T-cell (primary cell): ENCODE measurements at regions not wholly inside any gene's neighbourhood (a gene's known extent, or its start where the extent isn't known, plus 50 kb on each side); places are given as distances from the start of the nearest gene placed in this dataset.
"Not testable (repeated sequence)": the region's sequence is repeated elsewhere in the genome, so short reads cannot be mapped to it uniquely, and the experiment has no call there.

Source experiments
- ATAC-seq, 4 experiments: fragments of 200-7000 bp in 3 of 4; fragments of 150-1000 bp in 1 of 4; cut with Tn5 transposase; replicated peaks in 1 of 4; 1 replicate in 3 of 4; 2 replicates in 1 of 4; pipeline ENCODE4 v1.10.0; 2021; ENCODE audit warnings: moderate library complexity in 3 of 4, mild to moderate bottlenecking in 2 of 4, moderate number of reproducible peaks in 1 of 4
- CTCF ChIA-PET, 2 donors: fragments of 300-600 bp; sonication (Branson Sonifier 250); formaldehyde crosslinking; loops; one replicate each; lab custom pipeline; 2022; ENCODE audit warnings: antibody characterized with exemption in 2 of 2; lab: Charles Lee
- POLR2A ChIA-PET, 2 donors: fragments of 300-600 bp; sonication (Branson Sonifier 250); formaldehyde crosslinking; loops; one replicate each; lab custom pipeline; 2022; ENCODE audit warnings: antibody characterized with exemption in 2 of 2; lab: Charles Lee
- DNase-seq, 35 experiments: peaks; one replicate each; pipeline versions ENCODE4 v3.0.0 to v3.0.0-alpha.2; 2013 to 2023
- H3K27ac ChIP-seq: one replicate; pipeline ENCODE4 v1.5.1; 2013; ENCODE audit warnings: low read length
- H3K27me3 ChIP-seq, 2 experiments: replicated peaks in 1 of 2; 1 replicate in 1 of 2; 2 replicates in 1 of 2; pipeline versions ENCODE4 v1.6.1 to v1.7.0; 2013; ENCODE audit warnings: low read length in 1 of 2, mixed read lengths in 1 of 2; ENCODE audit not compliant: control insufficient read depth in 2 of 2, insufficient read depth in 2 of 2; ENCODE audit errors: extremely low read depth in 1 of 2
- H3K36me3 ChIP-seq, 2 donors: 1 replicate in 1 of 2; 2 replicates in 1 of 2; pipeline versions ENCODE4 v1.6.1 to v1.7.0; 2013; ENCODE audit warnings: low read length in 1 of 2; ENCODE audit not compliant: control insufficient read depth in 2 of 2, insufficient read depth in 1 of 2; ENCODE audit errors: extremely low read depth in 1 of 2
- H3K4me1 ChIP-seq, 2 experiments: 1 replicate in 1 of 2; 2 replicates in 1 of 2; pipeline versions ENCODE4 v1.6.1 to v1.7.0; 2013; ENCODE audit warnings: low read length in 2 of 2, mixed read lengths in 1 of 2; ENCODE audit not compliant: insufficient read depth in 2 of 2, control insufficient read depth in 1 of 2; ENCODE audit errors: extremely low read depth in 1 of 2
- H3K4me3 ChIP-seq, 2 donors: 1 replicate in 1 of 2; 2 replicates in 1 of 2; pipeline versions ENCODE4 v1.5.1 to v1.7.0; 2013; ENCODE audit warnings: mild to moderate bottlenecking in 2 of 2, low read length in 1 of 2, moderate library complexity in 1 of 2; ENCODE audit not compliant: control insufficient read depth in 1 of 2; ENCODE audit errors: extremely low read depth in 1 of 2
- H3K9me3 ChIP-seq: 2 replicates; pipeline ENCODE4 v1.7.0; 2013
- H3K27ac Mint-ChIP-seq, 2 donors: one replicate each; pipeline ENCODE4 v1.8.0; 2020 to 2021; ENCODE audit warnings: mild to moderate bottlenecking in 2 of 2, mixed read lengths in 2 of 2
- H3K27me3 Mint-ChIP-seq, 2 donors: one replicate each; pipeline ENCODE4 v1.8.0; 2021 to 2022; ENCODE audit warnings: mixed read lengths in 2 of 2
- H3K36me3 Mint-ChIP-seq: one replicate; pipeline ENCODE4 v1.8.0; 2021; ENCODE audit warnings: mixed read lengths
- H3K4me1 Mint-ChIP-seq, 3 donors: one replicate each; pipeline ENCODE4 v1.8.0; 2020 to 2022; ENCODE audit warnings: mixed read lengths in 3 of 3, mild to moderate bottlenecking in 1 of 3
- H3K4me3 Mint-ChIP-seq, 3 donors: one replicate each; pipeline ENCODE4 v1.8.0; 2020 to 2022; ENCODE audit warnings: mild to moderate bottlenecking in 3 of 3, mixed read lengths in 3 of 3, moderate library complexity in 3 of 3
- H3K9me3 Mint-ChIP-seq, 3 donors: one replicate each; pipeline ENCODE4 v1.8.0; 2020 to 2022; ENCODE audit warnings: mixed read lengths in 3 of 3
- WGBS: methylation state at CpG from one replicate; pipeline ENCODE4 v1.1.5; 2013; ENCODE audit warnings: missing lambda C conversion rate; ENCODE audit not compliant: insufficient coverage; 5-methylcytosine and 5-hydroxymethylcytosine counted together

GRCh38 chr4:108446556-108446955, 173.8 kb upstream of the RPL34 start:
- ATAC-seq = no peak
- Histone ChIP-seq H3K9me3 (no peaks in the 10 kb centered on the region), H3K4me3 (no peak overlapping the region), H3K27ac (no peak overlapping the region), H3K4me1 (peaks cover 0 to 6% of the 10 kb centered on the region in 2 experiments), H3K27me3 (no peaks in the 10 kb centered on the region), H3K36me3 (no peaks in the 10 kb centered on the region)
- no peak overlapping the region for H3K27ac Mint-ChIP-seq
- H3K36me3 Mint-ChIP-seq = no peaks in the 10 kb centered on the region
- H3K4me1 Mint-ChIP-seq = peaks cover 19 to 34% (median 25%) of the 10 kb centered on the region in 3 donors
- 80% methylated on average over 2 of the region's 7 CpGs for WGBS
- CTCF ChIA-PET = no interaction called here
- DNase-seq = no peak
- no peak overlapping the region for H3K4me3 Mint-ChIP-seq
- no peaks in the 10 kb centered on the region for H3K9me3 Mint-ChIP-seq
- no peaks in the 10 kb centered on the region for H3K27me3 Mint-ChIP-seq
- POLR2A ChIA-PET = interaction anchor here in 1 of 2 donors (0.6 kb wide), 1 partner anchor 79 kb away, joined by 3 read pairs; no protein-coding TSS in a partner anchor

GRCh38 chr4:108445716-108446115, 174.7 kb upstream of the RPL34 start:
- Histone ChIP-seq H3K27ac (no peak overlapping the region), H3K9me3 (no peaks in the 10 kb centered on the region), H3K4me1 (peaks cover 3 to 6% of the 10 kb centered on the region in 2 experiments), H3K27me3 (no peaks in the 10 kb centered on the region), H3K36me3 (no peaks in the 10 kb centered on the region), H3K4me3 (no peak overlapping the region)
- DNase-seq (no peak), ATAC-seq (no peak)
- peaks cover 25 to 38% (median 33%) of the 10 kb centered on the region in 3 donors for H3K4me1 Mint-ChIP-seq
- POLR2A ChIA-PET = interaction anchor here in 1 of 2 donors (0.6 kb wide), 1 partner anchor 67 kb away, joined by 3 read pairs; no protein-coding TSS in a partner anchor
- H3K36me3 Mint-ChIP-seq = no peaks in the 10 kb centered on the region
- CTCF ChIA-PET = no interaction called here
- no peaks in the 10 kb centered on the region for H3K9me3 Mint-ChIP-seq
- H3K27me3 Mint-ChIP-seq = no peaks in the 10 kb centered on the region
- no peak overlapping the region for H3K27ac Mint-ChIP-seq
- H3K4me3 Mint-ChIP-seq = no peak overlapping the region
- no CpG with 5 or more reads among the region's 2 CpGs for WGBS

- Histone ChIP-seq H3K27me3 (no peaks in the 10 kb centered on the region), H3K9me3 (no peaks in the 10 kb centered on the region), H3K4me3 (no peak overlapping the region), H3K4me1 (peaks cover 0 to 3% of the 10 kb centered on the region in 2 experiments), H3K36me3 (no peaks in the 10 kb centered on the region), H3K27ac (no peak overlapping the region)
- DNase-seq = no peak
- no peaks in the 10 kb centered on the region for H3K36me3 Mint-ChIP-seq
- no peak overlapping the region for H3K4me3 Mint-ChIP-seq
- CTCF ChIA-PET = interaction anchor here (0.6 to 0.7 kb wide), 2 partner anchors 17 to 89 kb away, joined by 3 to 4 read pairs; no protein-coding TSS in a partner anchor
- peaks cover 29 to 42% (median 39%) of the 10 kb centered on the region in 3 donors for H3K4me1 Mint-ChIP-seq
- ATAC-seq = no peak
- POLR2A ChIA-PET = no interaction called here
- H3K27ac Mint-ChIP-seq = no peak overlapping the region
- no peaks in the 10 kb centered on the region for H3K9me3 Mint-ChIP-seq
- WGBS = 83% methylated on average over 2 of the region's 3 CpGs
- H3K27me3 Mint-ChIP-seq = no peaks in the 10 kb centered on the region
Measured at GRCh38 chr4:108443585-108443984, 176.8 kb upstream of the RPL34 start.

GRCh38 chr4:108433832-108434231, 186.5 kb upstream of the RPL34 start:
- H3K36me3 Mint-ChIP-seq = peaks cover 3% of the 10 kb centered on the region
- peak overlapping the region; percentile 85 to 92 for H3K27ac Mint-ChIP-seq
- no peaks in the 10 kb centered on the region for H3K9me3 Mint-ChIP-seq
- no peaks in the 10 kb centered on the region for H3K9me3 ChIP-seq
- peak overlapping the region; percentile 13 to 44 (median 40) for H3K4me3 Mint-ChIP-seq
- H3K27me3 Mint-ChIP-seq = no peaks in the 10 kb centered on the region
- peaks cover 45 to 66% (median 63%) of the 10 kb centered on the region in 3 donors for H3K4me1 Mint-ChIP-seq
- H3K27ac ChIP-seq = peak overlapping the region; percentile 59
- H3K4me1 ChIP-seq = peaks cover 21 to 25% of the 10 kb centered on the region in 2 experiments
- no peaks in the 10 kb centered on the region for H3K27me3 ChIP-seq
- ChIA-PET POLR2A (no interaction called here), CTCF (interaction anchor here in 1 of 2 donors (0.5 kb wide), 1 partner anchor 415 kb away, joined by 3 read pairs; no protein-coding TSS in a partner anchor)
- peak in 31 of 35 experiments; percentile 3 to 68 (median 22) for DNase-seq
- H3K36me3 ChIP-seq = no peaks in the 10 kb centered on the region
- ATAC-seq = peak; percentile 80 to 87 (median 84)
- H3K4me3 ChIP-seq = peak overlapping the region in 1 of 2 donors; percentile 20
- 0% methylated on average over 5 of the region's 6 CpGs for WGBS

GRCh38 chr4:108433394-108433793, 187.0 kb upstream of the RPL34 start:
- CTCF ChIA-PET, H3K36me3 ChIP-seq, H3K9me3 Mint-ChIP-seq, H3K27me3 Mint-ChIP-seq, DNase-seq, H3K9me3 ChIP-seq, POLR2A ChIA-PET, ATAC-seq, H3K36me3 Mint-ChIP-seq, H3K27me3 ChIP-seq: not testable (repeated sequence)
- WGBS = no CpG with 5 or more reads among the region's 1 CpG
- Mint-ChIP-seq H3K4me1 (peaks cover 41 to 63% (median 61%) of the 10 kb centered on the region in 3 donors), H3K4me3 (peak overlapping the region; percentile 13 to 44 (median 40)), H3K27ac (peak overlapping the region; percentile 85 to 92)
- Histone ChIP-seq H3K27ac (peak overlapping the region; percentile 59), H3K4me3 (peak overlapping the region in 1 of 2 donors; percentile 20), H3K4me1 (peaks cover 21 to 25% of the 10 kb centered on the region in 2 experiments)

GRCh38 chr4:108432418-108432817, 188.0 kb upstream of the RPL34 start:
- H3K4me1 Mint-ChIP-seq = peaks cover 43 to 64% (median 62%) of the 10 kb centered on the region in 3 donors
- DNase-seq (peak in 1 of 35 experiments; percentile 12), ATAC-seq (peak in 1 of 4 experiments; percentile 16)
- no peaks in the 10 kb centered on the region for H3K27me3 ChIP-seq
- no peak overlapping the region for H3K4me3 Mint-ChIP-seq
- peak overlapping the region; percentile 86 to 88 for H3K27ac Mint-ChIP-seq
- peaks cover 21 to 25% of the 10 kb centered on the region in 2 experiments for H3K4me1 ChIP-seq
- WGBS = 89% methylated on average over 3 of the region's 3 CpGs
- H3K36me3 Mint-ChIP-seq = peaks cover 2% of the 10 kb centered on the region
- ChIA-PET CTCF (interaction anchor here in 1 of 2 donors (1.0 kb wide), 1 partner anchor 77 kb away, joined by 3 read pairs; no protein-coding TSS in a partner anchor), POLR2A (no interaction called here)
- H3K27ac ChIP-seq = peak overlapping the region; percentile 16
- no peaks in the 10 kb centered on the region for H3K27me3 Mint-ChIP-seq
- no peaks in the 10 kb centered on the region for H3K9me3 Mint-ChIP-seq
- H3K9me3 ChIP-seq = no peaks in the 10 kb centered on the region
- no peak overlapping the region for H3K4me3 ChIP-seq
- no peaks in the 10 kb centered on the region for H3K36me3 ChIP-seq
